Glutamatergic neuron (in vitro differentiated cells): ENCODE measurements at regions not wholly inside any gene's neighbourhood (a gene's known extent, or its start where the extent isn't known, plus 50 kb on each side); places are given as distances from the start of the nearest gene placed in this dataset.

Experiments used
- DNase-seq: peaks from one replicate; pipeline ENCODE4 v3.0.0; 2022
- H3K27ac Mint-ChIP-seq: one replicate; pipeline ENCODE4 v1.8.0; 2020; ENCODE audit warnings: mild to moderate bottlenecking, mixed read lengths, inconsistent platforms; ENCODE audit not compliant: unreplicated experiment
- H3K27me3 Mint-ChIP-seq: one replicate; pipeline ENCODE4 v1.8.0; 2020; ENCODE audit warnings: mild to moderate bottlenecking, moderate library complexity, mixed read lengths, inconsistent platforms; ENCODE audit not compliant: unreplicated experiment
- H3K36me3 Mint-ChIP-seq: one replicate; pipeline ENCODE4 v1.8.0; 2020; ENCODE audit warnings: mild to moderate bottlenecking, mixed read lengths, inconsistent platforms; ENCODE audit not compliant: unreplicated experiment
- H3K4me1 Mint-ChIP-seq: one replicate; pipeline ENCODE4 v1.8.0; 2020; ENCODE audit warnings: mild to moderate bottlenecking, low read depth, mixed read lengths, inconsistent platforms; ENCODE audit not compliant: unreplicated experiment
- H3K4me3 Mint-ChIP-seq: one replicate; pipeline ENCODE4 v1.8.0; 2020; ENCODE audit warnings: mild to moderate bottlenecking, mixed read lengths, inconsistent platforms; ENCODE audit not compliant: unreplicated experiment
- H3K9me3 Mint-ChIP-seq: one replicate; pipeline ENCODE4 v1.8.0; 2020; ENCODE audit warnings: mild to moderate bottlenecking, moderate library complexity, mixed read lengths, inconsistent platforms; ENCODE audit not compliant: unreplicated experiment
- CTCF ChIP-seq: fragments of 200-600 bp; sonication (generic); IDR thresholded peaks from one replicate; pipeline ENCODE4 v1.5.0; 2021; ENCODE audit not compliant: partially characterized antibody, unreplicated experiment

GRCh38 chrX:125520029-125520428 is 200.4 kb downstream of the TEX13C start:
- no peak for DNase-seq

GRCh38 chrX:125522752-125523151 is 203.1 kb downstream of the TEX13C start:
- TF ChIP-seq CTCF, result no peak
- H3K4me3 Mint-ChIP-seq, result no peak overlapping the region
- H3K4me1 Mint-ChIP-seq, result no peaks in the 10 kb centered on the region
- DNase-seq, result no peak
- H3K27ac Mint-ChIP-seq, result no peak overlapping the region
- no peaks in the 10 kb centered on the region for H3K36me3 Mint-ChIP-seq
- H3K9me3 Mint-ChIP-seq, result no peaks in the 10 kb centered on the region
- no peaks in the 10 kb centered on the region for H3K27me3 Mint-ChIP-seq

More at GRCh38 chrX:125520029-125520428, 200.4 kb downstream of the TEX13C start:
- no peaks in the 10 kb centered on the region for H3K27me3 Mint-ChIP-seq
- no peak overlapping the region for H3K4me3 Mint-ChIP-seq
- no peaks in the 10 kb centered on the region for H3K9me3 Mint-ChIP-seq
- TF ChIP-seq CTCF, result no peak
- no peak overlapping the region for H3K27ac Mint-ChIP-seq
- H3K4me1 Mint-ChIP-seq, result no peaks in the 10 kb centered on the region
- no peaks in the 10 kb centered on the region for H3K36me3 Mint-ChIP-seq

GRCh38 chrX:125532411-125533089 is 212.9 kb downstream of the TEX13C start:
- H3K4me3 Mint-ChIP-seq, result no peak overlapping the region
- TF ChIP-seq CTCF, result no peak

GRCh38 chrX:125533352-125533751 is 213.7 kb downstream of the TEX13C start:
- no peak for DNase-seq
- no peak overlapping the region for H3K27ac Mint-ChIP-seq
- no peaks in the 10 kb centered on the region for H3K27me3 Mint-ChIP-seq
- H3K4me1 Mint-ChIP-seq, result no peaks in the 10 kb centered on the region
- peaks cover 1% of the 10 kb centered on the region for H3K9me3 Mint-ChIP-seq
- no peaks in the 10 kb centered on the region for H3K36me3 Mint-ChIP-seq
- TF ChIP-seq CTCF, result no peak
- no peak overlapping the region for H3K4me3 Mint-ChIP-seq

More at GRCh38 chrX:125532411-125533089, 212.9 kb downstream of the TEX13C start:
- no peaks in the 10 kb centered on the region for H3K36me3 Mint-ChIP-seq
- no peaks in the 10 kb centered on the region for H3K27me3 Mint-ChIP-seq
- H3K9me3 Mint-ChIP-seq, result peaks cover 1% of the 10 kb centered on the region
- H3K4me1 Mint-ChIP-seq, result no peaks in the 10 kb centered on the region
- no peak overlapping the region for H3K27ac Mint-ChIP-seq
- DNase-seq, result no peak

- no peak for DNase-seq
- H3K36me3 Mint-ChIP-seq, result no peaks in the 10 kb centered on the region
- H3K27me3 Mint-ChIP-seq, result peaks cover 2% of the 10 kb centered on the region
- no peak for TF ChIP-seq CTCF
- H3K4me1 Mint-ChIP-seq, result peaks cover 2% of the 10 kb centered on the region
- H3K27ac Mint-ChIP-seq, result no peak overlapping the region
- no peak overlapping the region for H3K4me3 Mint-ChIP-seq
- no peaks in the 10 kb centered on the region for H3K9me3 Mint-ChIP-seq
Observed at GRCh38 chrX:125544031-125544660, 224.5 kb downstream of the TEX13C start.
